Parathyroid adenoma (tissue), 2 donors: ENCODE measurements at regions not wholly inside any gene's neighbourhood (a gene's known extent, or its start where the extent isn't known, plus 50 kb on each side); places are given as distances from the start of the nearest gene placed in this dataset.

ENCODE experiments used
- H2AFZ ChIP-seq: fragments of 300-600 bp; sonication (generic); one replicate; pipeline ENCODE4 v1.7.0; 2017; ENCODE audit warnings: antibody characterized with exemption, mild to moderate bottlenecking
- H3K27ac ChIP-seq: fragments of 300-600 bp; sonication (generic); one replicate; pipeline ENCODE4 v1.7.0; 2017
- H3K27me3 ChIP-seq: fragments of 300-600 bp; sonication (generic); one replicate; pipeline ENCODE4 v1.7.0; 2017; ENCODE audit warnings: low read length; ENCODE audit not compliant: control insufficient read depth, insufficient read depth
- H3K36me3 ChIP-seq: fragments of 300-600 bp; sonication (generic); one replicate; pipeline ENCODE4 v1.7.0; 2017; ENCODE audit warnings: low read length; ENCODE audit not compliant: control insufficient read depth, insufficient read depth
- H3K4me1 ChIP-seq: fragments of 300-600 bp; sonication (generic); one replicate; pipeline ENCODE4 v1.7.0; 2017; ENCODE audit warnings: control low read depth
- H3K4me2 ChIP-seq: fragments of 300-600 bp; sonication (generic); one replicate; pipeline ENCODE4 v1.7.0; 2017; ENCODE audit warnings: low read length
- H3K4me3 ChIP-seq: fragments of 300-600 bp; sonication (generic); one replicate; pipeline ENCODE4 v1.7.0; 2017; ENCODE audit warnings: low read depth, low read length
- H3K79me2 ChIP-seq: fragments of 300-600 bp; sonication (generic); one replicate; pipeline ENCODE4 v1.7.0; 2017; ENCODE audit warnings: control low read depth
- H3K9ac ChIP-seq: fragments of 300-600 bp; sonication (generic); one replicate; pipeline ENCODE4 v1.7.0; 2017; ENCODE audit warnings: mild to moderate bottlenecking
- H3K9me3 ChIP-seq: fragments of 300-600 bp; sonication (generic); one replicate; pipeline ENCODE4 v1.7.0; 2017; ENCODE audit warnings: low read length; ENCODE audit not compliant: control insufficient read depth
- CTCF ChIP-seq: fragments of 300-600 bp; sonication (generic); IDR thresholded peaks from one replicate; pipeline ENCODE4 v1.7.0; 2017; ENCODE audit warnings: antibody characterized with exemption, mild to moderate bottlenecking
- donor health status: primary hyperparathyroidism.

- H3K79me2 ChIP-seq: no peaks in the 10 kb centered on the region
- no peak overlapping the region for H3K27ac ChIP-seq
- no peak overlapping the region for H2AFZ ChIP-seq
- H3K4me2 ChIP-seq: no peak overlapping the region
- TF ChIP-seq CTCF: no peak
- H3K27me3 ChIP-seq: no peaks in the 10 kb centered on the region
- H3K9ac ChIP-seq: no peak overlapping the region
- H3K4me3 ChIP-seq: no peak overlapping the region
- H3K4me1 ChIP-seq: no peaks in the 10 kb centered on the region
- no peaks in the 10 kb centered on the region for H3K36me3 ChIP-seq
- H3K9me3 ChIP-seq: no peaks in the 10 kb centered on the region
Observed at GRCh38 chr5:164202338-164202737, 696.9 kb downstream of the MAT2B start.

- no peak overlapping the region for H3K9ac ChIP-seq
- H3K79me2 ChIP-seq: no peaks in the 10 kb centered on the region
- no peak overlapping the region for H2AFZ ChIP-seq
- no peak overlapping the region for H3K27ac ChIP-seq
- H3K4me1 ChIP-seq: no peaks in the 10 kb centered on the region
- TF ChIP-seq CTCF: no peak
- no peaks in the 10 kb centered on the region for H3K27me3 ChIP-seq
- H3K4me3 ChIP-seq: no peak overlapping the region
- no peaks in the 10 kb centered on the region for H3K36me3 ChIP-seq
- H3K9me3 ChIP-seq: no peaks in the 10 kb centered on the region
- H3K4me2 ChIP-seq: no peak overlapping the region
Observed at GRCh38 chr5:164203581-164204225, 698.3 kb downstream of the MAT2B start.

GRCh38 chr5:164204338-164204946 lies 699.0 kb downstream of the MAT2B start:
- no peak overlapping the region for H3K9ac ChIP-seq
- no peak overlapping the region for H3K4me2 ChIP-seq
- no peak overlapping the region for H3K4me3 ChIP-seq
- H3K79me2 ChIP-seq: no peaks in the 10 kb centered on the region
- TF ChIP-seq CTCF: no peak
- H3K36me3 ChIP-seq: no peaks in the 10 kb centered on the region
- H3K9me3 ChIP-seq: no peaks in the 10 kb centered on the region
- H3K27me3 ChIP-seq: no peaks in the 10 kb centered on the region
- no peaks in the 10 kb centered on the region for H3K4me1 ChIP-seq
- H2AFZ ChIP-seq: no peak overlapping the region
- no peak overlapping the region for H3K27ac ChIP-seq

GRCh38 chr5:164206196-164206595 lies 700.8 kb downstream of the MAT2B start:
- Histone ChIP-seq H3K27me3 (no peaks in the 10 kb centered on the region), H3K4me2 (no peak overlapping the region), H3K27ac (no peak overlapping the region), H3K9me3 (no peaks in the 10 kb centered on the region), H3K36me3 (no peaks in the 10 kb centered on the region), H3K4me1 (no peaks in the 10 kb centered on the region), H3K4me3 (no peak overlapping the region), H3K79me2 (no peaks in the 10 kb centered on the region), H3K9ac (no peak overlapping the region), H2AFZ (no peak overlapping the region)
- TF ChIP-seq CTCF: no peak

- H3K9me3 ChIP-seq: no peaks in the 10 kb centered on the region
- H3K36me3 ChIP-seq: no peaks in the 10 kb centered on the region
- TF ChIP-seq CTCF: no peak
- H3K27ac ChIP-seq: no peak overlapping the region
- H2AFZ ChIP-seq: no peak overlapping the region
- no peak overlapping the region for H3K4me3 ChIP-seq
- H3K4me1 ChIP-seq: no peaks in the 10 kb centered on the region
- no peak overlapping the region for H3K4me2 ChIP-seq
- H3K79me2 ChIP-seq: no peaks in the 10 kb centered on the region
- H3K9ac ChIP-seq: no peak overlapping the region
- H3K27me3 ChIP-seq: no peaks in the 10 kb centered on the region
Observed at GRCh38 chr5:164207646-164208045, 702.2 kb downstream of the MAT2B start.
